GM12878 (cell line): ENCODE measurements at regions not wholly inside any gene's neighbourhood (a gene's known extent, or its start where the extent isn't known, plus 50 kb on each side); places are given as distances from the start of the nearest gene placed in this dataset.

Experiments
- ATAC-seq: fragments of 200-7000 bp; cut with Tn5 transposase; 3 replicates; pipeline ENCODE4 v1.9.1; 2020; ENCODE audit warnings: mild to moderate bottlenecking, moderate library complexity
- BruUV-seq: library from RNA; stranded (reverse); fragments of 400-500 nt; replicated peaks from 2 replicates; lab custom pipeline; 2021; lab: Mats Ljungman, UMichigan
- CTCF ChIA-PET: fragments of 300-600 bp; sonication (Branson Sonifier 250); formaldehyde crosslinking; extraction: SDS; loops from one replicate; lab custom pipeline; 2021; ENCODE audit warnings: inconsistent platforms; lab: Yijun Ruan, JAX
- POLR2A ChIA-PET: fragments of 350-600 bp; formaldehyde crosslinking; extraction: SDS; loops from one replicate; lab custom pipeline; 2021; ENCODE audit warnings: inconsistent platforms; lab: Charles Lee
- RAD21 ChIA-PET: fragments of 300-600 bp; sonication (Branson Sonifier 250); formaldehyde crosslinking; loops from one replicate; lab custom pipeline; 2023; ENCODE audit warnings: antibody characterized with exemption; ENCODE audit not compliant: unreplicated experiment; lab: Charles Lee
- SMC1A ChIA-PET: fragments of 300-600 bp; sonication (Branson Sonifier 250); formaldehyde crosslinking; loops from one replicate; lab custom pipeline; 2023; ENCODE audit not compliant: unreplicated experiment, uncharacterized antibody; lab: Charles Lee
- DNase-seq: peaks from one replicate; pipeline ENCODE4 v3.0.0-alpha.2; 2011; ENCODE audit warnings: low read depth, low spot score
- FAIRE-seq: peaks from 3 replicates; lab custom pipeline; 2011; peaks lifted over from hg19 to GRCh38; lab: Jason Lieb, UNC
- H2AFZ ChIP-seq: 2 replicates; pipeline ENCODE4 v1.6.0; 2011; ENCODE audit warnings: low read depth, low read length, control low read depth; ENCODE audit not compliant: control insufficient read depth
- H3K27ac ChIP-seq: 2 replicates; pipeline ENCODE4 v1.5.1; 2011; ENCODE audit warnings: control low read depth; ENCODE audit not compliant: control insufficient read depth, insufficient read depth
- H3K27me3 ChIP-seq, 2 experiments: replicated peaks in 1 of 2; 2 replicates each; pipeline versions ENCODE4 v1.6.0 to v1.6.1; 2011; ENCODE audit warnings: low read length in 1 of 2; ENCODE audit not compliant: control insufficient read depth in 2 of 2, insufficient read depth in 2 of 2
- H3K36me3 ChIP-seq, 2 experiments: 2 replicates each; pipeline ENCODE4 v1.5.1; 2011; ENCODE audit warnings: low read length in 1 of 2; ENCODE audit not compliant: control insufficient read depth in 2 of 2, insufficient read depth in 2 of 2
- H3K4me1 ChIP-seq: 2 replicates; pipeline ENCODE4 v1.6.1; 2011; ENCODE audit warnings: mild to moderate bottlenecking, low read length, moderate library complexity, mixed read lengths; ENCODE audit not compliant: control insufficient read depth, insufficient read depth
- H3K4me2 ChIP-seq: 2 replicates; pipeline ENCODE4 v1.6.0; 2011; ENCODE audit warnings: control low read depth; ENCODE audit not compliant: control insufficient read depth, insufficient read depth
- H3K4me3 ChIP-seq: fragments of 200-600 bp; sonication (generic); 2 replicates; pipeline ENCODE4 v1.5.1; 2016
- H3K79me2 ChIP-seq: 2 replicates; pipeline ENCODE4 v1.6.0; 2011; ENCODE audit warnings: low read length; ENCODE audit not compliant: control insufficient read depth, insufficient read depth
- H3K9ac ChIP-seq: 2 replicates; pipeline ENCODE4 v1.8.0; 2011; ENCODE audit warnings: low read length, control low read depth, mixed read lengths; ENCODE audit not compliant: control insufficient read depth, insufficient read depth
- H3K9me3 ChIP-seq: replicated peaks from 3 replicates; pipeline ENCODE4 v1.5.1; 2011; ENCODE audit warnings: mild to moderate bottlenecking, low read length; ENCODE audit not compliant: control insufficient read depth, insufficient read depth
- H4K20me1 ChIP-seq: 2 replicates; pipeline ENCODE4 v1.6.0; 2011; ENCODE audit not compliant: control insufficient read depth, insufficient read depth
- GABPA ChIP-seq: IDR thresholded peaks from 2 replicates; pipeline ENCODE4 v1.6.1; 2014; ENCODE audit warnings: antibody characterized with exemption, low read depth, mild to moderate bottlenecking, inconsistent platforms
- HDGF ChIP-seq: fragments of 450-650 bp; IDR thresholded peaks from 2 replicates; pipeline ENCODE4 v1.6.1; 2016; ENCODE audit warnings: antibody characterized with exemption
- MEF2B ChIP-seq: fragments of 450-650 bp; IDR thresholded peaks from 2 replicates; pipeline ENCODE4 v1.6.1; 2018; ENCODE audit warnings: mild to moderate bottlenecking, moderate library complexity; ENCODE audit not compliant: partially characterized antibody, poor library complexity, severe bottlenecking
- YY1 ChIP-seq: IDR thresholded peaks from 2 replicates; pipeline ENCODE4 v1.6.1; 2011; ENCODE audit warnings: low read depth, mild to moderate bottlenecking, low read length
- ZNF622 ChIP-seq: fragments of 450-650 bp; IDR thresholded peaks from 2 replicates; pipeline ENCODE4 v1.6.1; 2017; ENCODE audit warnings: mild to moderate bottlenecking, inconsistent platforms
- WGBS: methylation state at CpG from one replicate; pipeline ENCODE4 v1.1.6; 2016; ENCODE audit warnings: low lambda C conversion rate; ENCODE audit not compliant: insufficient replicate concordance, insufficient coverage; ENCODE audit errors: missing lambda C conversion rate; 5-methylcytosine and 5-hydroxymethylcytosine counted together
- in situ Hi-C: fragments of 300-500 bp; cut with MboI; formaldehyde crosslinking; loops from 9 replicates; pipeline ENCODE4 v1.14.3; 2018; ENCODE audit warnings: mixed read lengths
- intact Hi-C: fragments of 100-400 bp; cut with micrococcal nuclease; formaldehyde crosslinking; loops from one replicate; pipeline ENCODE4 v1.14.2; 2022; ENCODE audit not compliant: unreplicated experiment
- TF ChIP-seq, protein P1 (sequence below): IDR thresholded peaks from 2 replicates; pipeline ENCODE4 v1.6.1; 2011; ENCODE audit warnings: borderline replicate concordance, low read depth, mild to moderate bottlenecking, moderate library complexity, mixed read lengths, low read length; ENCODE audit not compliant: insufficient read depth; ENCODE audit errors: extremely low read length
- TF ChIP-seq, protein P2 (sequence below): fragments of 450-650 bp; IDR thresholded peaks from 2 replicates; pipeline ENCODE4 v1.6.1; 2016; ENCODE audit warnings: mild to moderate bottlenecking, moderate library complexity, borderline replicate concordance
- TF ChIP-seq, protein P3 (sequence below): fragments of 450-650 bp; formaldehyde crosslinking; IDR thresholded peaks from 2 replicates; pipeline ENCODE4 v1.5.0; 2022; ENCODE audit warnings: mild to moderate bottlenecking, missing genetic modification characterization

DNA sequence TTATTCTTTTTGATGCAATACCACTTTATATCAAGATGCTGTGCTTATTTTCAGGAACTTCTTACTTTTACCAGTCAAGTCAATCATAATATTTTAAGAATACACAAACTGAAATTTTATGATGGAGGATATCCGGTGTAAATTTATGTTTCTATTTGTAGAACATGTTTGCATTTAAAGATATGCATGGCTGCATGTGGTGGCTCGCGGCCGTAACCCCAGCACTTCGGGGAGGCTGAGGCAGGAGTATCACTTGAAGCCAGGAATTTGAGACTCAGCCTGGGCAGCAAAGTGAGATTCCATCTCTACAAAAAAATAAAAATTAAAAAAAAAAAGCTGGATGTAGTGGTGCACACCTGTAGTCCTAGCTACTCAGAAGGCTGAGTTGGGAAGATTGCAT lies 73.5 kb upstream of the ALDH1A1 start:
- Histone ChIP-seq H4K20me1 (no peaks in the 10 kb centered on the region), H3K9me3 (no peaks in the 10 kb centered on the region), H3K4me3 (no peak overlapping the region), H3K27ac (no peak overlapping the region), H3K36me3 (no peaks in the 10 kb centered on the region), H3K79me2 (no peaks in the 10 kb centered on the region), H3K4me2 (no peak overlapping the region), H3K27me3 (no peaks in the 10 kb centered on the region), H3K4me1 (no peaks in the 10 kb centered on the region), H2AFZ (no peak overlapping the region), H3K9ac (no peak overlapping the region)
- TF ChIP-seq ZNF622, result no peak
- 0 out of 2 replicates have a peak, but pooled peaks have one; percentile 12 for TF ChIP-seq GABPA
- CTCF ChIA-PET, result interaction anchor here (0.7 to 1.2 kb wide), 2 partner anchors 155 to 169 kb away, joined by 3 to 4 read pairs; no protein-coding TSS in a partner anchor
- WGBS, result 2% methylated on average over 5 of the region's 5 CpGs
- no TSS peak for BruUV-seq
- ATAC-seq, result no peak
- intact Hi-C loops, result no loop called here
- POLR2A ChIA-PET, result no interaction called here
- SMC1A ChIA-PET, result interaction anchor here (1.1 kb wide), 1 partner anchor 24 kb away, joined by 3 read pairs; no protein-coding TSS in a partner anchor
- in situ Hi-C loops, result no loop called here
- RAD21 ChIA-PET, result no interaction called here
- FAIRE-seq, result no peak
- no peak for DNase-seq

DNA sequence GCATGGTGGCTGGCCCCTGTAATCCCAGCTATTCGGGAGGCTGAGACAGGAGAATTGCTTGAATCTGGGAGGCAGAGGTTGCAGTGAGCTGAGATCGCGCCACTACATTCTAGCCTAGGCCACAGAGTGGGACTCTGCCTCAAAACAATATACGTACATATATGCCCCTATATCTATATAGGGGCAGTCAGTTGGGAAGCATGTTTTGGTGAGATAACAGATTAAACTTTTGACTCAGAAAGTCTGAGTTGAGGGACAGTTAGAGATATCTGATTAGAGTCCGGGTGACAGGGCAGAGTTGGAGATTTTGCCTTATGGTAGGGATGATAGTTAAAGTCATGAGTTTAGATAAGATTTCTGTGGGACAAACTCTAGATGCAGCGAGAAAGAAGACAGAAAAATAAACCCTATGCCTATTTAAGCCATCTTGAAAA lies 71.8 kb upstream of the ALDH1A1 start:
- POLR2A ChIA-PET, result no interaction called here
- DNase-seq (no peak), FAIRE-seq (no peak), ATAC-seq (no peak)
- 88% methylated on average over 6 of the region's 6 CpGs for WGBS
- Histone ChIP-seq H3K4me2 (no peak overlapping the region), H3K79me2 (no peaks in the 10 kb centered on the region), H3K4me3 (no peak overlapping the region), H3K36me3 (no peaks in the 10 kb centered on the region), H3K27ac (no peak overlapping the region), H3K9ac (no peak overlapping the region), H3K9me3 (no peaks in the 10 kb centered on the region), H3K27me3 (no peaks in the 10 kb centered on the region), H2AFZ (no peak overlapping the region), H3K4me1 (no peaks in the 10 kb centered on the region), H4K20me1 (no peaks in the 10 kb centered on the region)
- SMC1A ChIA-PET, result interaction anchor here (0.7 kb wide), 1 partner anchor 751 kb away, joined by 3 read pairs; no protein-coding TSS in a partner anchor
- no TSS peak for BruUV-seq
- intact Hi-C loops (loop anchor here (5.0 kb wide), 1 partner anchor 987 kb away; no protein-coding TSS in a partner anchor), in situ Hi-C loops (loop anchor here (25.0 kb wide), 1 partner anchor 737 kb away; no protein-coding TSS in a partner anchor)
- CTCF ChIA-PET, result no interaction called here
- RAD21 ChIA-PET, result no interaction called here
- TF ChIP-seq HDGF, result no peak
- TF ChIP-seq, protein P1, sequence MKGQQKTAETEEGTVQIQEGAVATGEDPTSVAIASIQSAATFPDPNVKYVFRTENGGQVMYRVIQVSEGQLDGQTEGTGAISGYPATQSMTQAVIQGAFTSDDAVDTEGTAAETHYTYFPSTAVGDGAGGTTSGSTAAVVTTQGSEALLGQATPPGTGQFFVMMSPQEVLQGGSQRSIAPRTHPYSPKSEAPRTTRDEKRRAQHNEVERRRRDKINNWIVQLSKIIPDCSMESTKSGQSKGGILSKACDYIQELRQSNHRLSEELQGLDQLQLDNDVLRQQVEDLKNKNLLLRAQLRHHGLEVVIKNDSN, result no peak
- TF ChIP-seq, protein P2, sequence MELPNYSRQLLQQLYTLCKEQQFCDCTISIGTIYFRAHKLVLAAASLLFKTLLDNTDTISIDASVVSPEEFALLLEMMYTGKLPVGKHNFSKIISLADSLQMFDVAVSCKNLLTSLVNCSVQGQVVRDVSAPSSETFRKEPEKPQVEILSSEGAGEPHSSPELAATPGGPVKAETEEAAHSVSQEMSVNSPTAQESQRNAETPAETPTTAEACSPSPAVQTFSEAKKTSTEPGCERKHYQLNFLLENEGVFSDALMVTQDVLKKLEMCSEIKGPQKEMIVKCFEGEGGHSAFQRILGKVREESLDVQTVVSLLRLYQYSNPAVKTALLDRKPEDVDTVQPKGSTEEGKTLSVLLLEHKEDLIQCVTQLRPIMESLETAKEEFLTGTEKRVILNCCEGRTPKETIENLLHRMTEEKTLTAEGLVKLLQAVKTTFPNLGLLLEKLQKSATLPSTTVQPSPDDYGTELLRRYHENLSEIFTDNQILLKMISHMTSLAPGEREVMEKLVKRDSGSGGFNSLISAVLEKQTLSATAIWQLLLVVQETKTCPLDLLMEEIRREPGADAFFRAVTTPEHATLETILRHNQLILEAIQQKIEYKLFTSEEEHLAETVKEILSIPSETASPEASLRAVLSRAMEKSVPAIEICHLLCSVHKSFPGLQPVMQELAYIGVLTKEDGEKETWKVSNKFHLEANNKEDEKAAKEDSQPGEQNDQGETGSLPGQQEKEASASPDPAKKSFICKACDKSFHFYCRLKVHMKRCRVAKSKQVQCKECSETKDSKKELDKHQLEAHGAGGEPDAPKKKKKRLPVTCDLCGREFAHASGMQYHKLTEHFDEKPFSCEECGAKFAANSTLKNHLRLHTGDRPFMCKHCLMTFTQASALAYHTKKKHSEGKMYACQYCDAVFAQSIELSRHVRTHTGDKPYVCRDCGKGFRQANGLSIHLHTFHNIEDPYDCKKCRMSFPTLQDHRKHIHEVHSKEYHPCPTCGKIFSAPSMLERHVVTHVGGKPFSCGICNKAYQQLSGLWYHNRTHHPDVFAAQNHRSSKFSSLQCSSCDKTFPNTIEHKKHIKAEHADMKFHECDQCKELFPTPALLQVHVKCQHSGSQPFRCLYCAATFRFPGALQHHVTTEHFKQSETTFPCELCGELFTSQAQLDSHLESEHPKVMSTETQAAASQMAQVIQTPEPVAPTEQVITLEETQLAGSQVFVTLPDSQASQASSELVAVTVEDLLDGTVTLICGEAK, result no peak
- no peak for TF ChIP-seq YY1
- no peak for TF ChIP-seq MEF2B
- TF ChIP-seq, protein P3, sequence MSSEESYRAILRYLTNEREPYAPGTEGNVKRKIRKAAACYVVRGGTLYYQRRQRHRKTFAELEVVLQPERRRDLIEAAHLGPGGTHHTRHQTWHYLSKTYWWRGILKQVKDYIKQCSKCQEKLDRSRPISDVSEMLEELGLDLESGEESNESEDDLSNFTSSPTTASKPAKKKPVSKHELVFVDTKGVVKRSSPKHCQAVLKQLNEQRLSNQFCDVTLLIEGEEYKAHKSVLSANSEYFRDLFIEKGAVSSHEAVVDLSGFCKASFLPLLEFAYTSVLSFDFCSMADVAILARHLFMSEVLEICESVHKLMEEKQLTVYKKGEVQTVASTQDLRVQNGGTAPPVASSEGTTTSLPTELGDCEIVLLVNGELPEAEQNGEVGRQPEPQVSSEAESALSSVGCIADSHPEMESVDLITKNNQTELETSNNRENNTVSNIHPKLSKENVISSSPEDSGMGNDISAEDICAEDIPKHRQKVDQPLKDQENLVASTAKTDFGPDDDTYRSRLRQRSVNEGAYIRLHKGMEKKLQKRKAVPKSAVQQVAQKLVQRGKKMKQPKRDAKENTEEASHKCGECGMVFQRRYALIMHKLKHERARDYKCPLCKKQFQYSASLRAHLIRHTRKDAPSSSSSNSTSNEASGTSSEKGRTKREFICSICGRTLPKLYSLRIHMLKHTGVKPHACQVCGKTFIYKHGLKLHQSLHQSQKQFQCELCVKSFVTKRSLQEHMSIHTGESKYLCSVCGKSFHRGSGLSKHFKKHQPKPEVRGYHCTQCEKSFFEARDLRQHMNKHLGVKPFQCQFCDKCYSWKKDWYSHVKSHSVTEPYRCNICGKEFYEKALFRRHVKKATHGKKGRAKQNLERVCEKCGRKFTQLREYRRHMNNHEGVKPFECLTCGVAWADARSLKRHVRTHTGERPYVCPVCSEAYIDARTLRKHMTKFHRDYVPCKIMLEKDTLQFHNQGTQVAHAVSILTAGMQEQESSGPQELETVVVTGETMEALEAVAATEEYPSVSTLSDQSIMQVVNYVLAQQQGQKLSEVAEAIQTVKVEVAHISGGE (CRISPR knock-in tag), result no peak
